ENCODE measurements at regions not wholly inside any gene's neighbourhood (a gene's known extent, or its start where the extent isn't known, plus 50 kb on each side); places are given as distances from the start of the nearest gene placed in this dataset.
A peak's percentile ranks its signal among the peaks of the same experiment; 100 is the strongest.
"Not testable (repeated sequence)": the region's sequence is repeated elsewhere in the genome, so short reads cannot be mapped to it uniquely, and the experiment has no call there.

DNA sequence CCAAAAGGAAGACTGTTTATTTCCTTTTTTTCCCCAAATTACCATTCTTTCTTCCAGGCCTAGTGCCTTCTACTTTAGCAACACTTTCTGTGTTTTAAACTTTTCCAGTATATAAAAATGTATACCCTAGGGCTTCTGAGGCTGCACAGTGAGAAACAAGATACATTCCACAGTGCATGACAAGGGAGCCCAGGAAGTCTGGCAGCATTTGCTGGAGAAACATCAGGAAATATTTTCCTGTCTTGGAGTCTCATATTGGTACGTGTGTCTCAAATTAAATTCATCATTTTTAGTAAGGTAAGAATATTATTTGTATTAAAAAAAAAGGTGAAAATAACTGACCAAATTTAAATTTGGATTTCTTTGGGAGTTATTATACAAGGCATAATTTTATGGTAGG lies 662.6 kb downstream of the RFPL4B start:
- H3K9me3 ChIP-seq (replicated peaks), result no peaks in the 10 kb centered on the region
- no peaks in the 10 kb centered on the region for H3K4me1 ChIP-seq (replicated peaks)
- H3K4me3 ChIP-seq, result no peak overlapping the region
- no peak for DNase-seq (ENCODE audit: low read depth in 1 of 2, low spot score in 2 of 2)
- H3K27me3 ChIP-seq (replicated peaks), result no peaks in the 10 kb centered on the region
- H3K36me3 ChIP-seq, result no peaks in the 10 kb centered on the region
- no peak overlapping the region for H3K27ac ChIP-seq

GRCh38 chr6:113010196-113010989 lies 663.3 kb downstream of the RFPL4B start:
- no peaks in the 10 kb centered on the region for H3K4me1 ChIP-seq (replicated peaks)
- no peak for DNase-seq (ENCODE audit: low read depth in 1 of 2, low spot score in 2 of 2)
- H3K4me3 ChIP-seq, result no peak overlapping the region
- H3K27me3 ChIP-seq (replicated peaks), result no peaks in the 10 kb centered on the region
- H3K9me3 ChIP-seq (replicated peaks), result no peaks in the 10 kb centered on the region
- H3K36me3 ChIP-seq, result no peaks in the 10 kb centered on the region
- H3K27ac ChIP-seq, result no peak overlapping the region

DNA sequence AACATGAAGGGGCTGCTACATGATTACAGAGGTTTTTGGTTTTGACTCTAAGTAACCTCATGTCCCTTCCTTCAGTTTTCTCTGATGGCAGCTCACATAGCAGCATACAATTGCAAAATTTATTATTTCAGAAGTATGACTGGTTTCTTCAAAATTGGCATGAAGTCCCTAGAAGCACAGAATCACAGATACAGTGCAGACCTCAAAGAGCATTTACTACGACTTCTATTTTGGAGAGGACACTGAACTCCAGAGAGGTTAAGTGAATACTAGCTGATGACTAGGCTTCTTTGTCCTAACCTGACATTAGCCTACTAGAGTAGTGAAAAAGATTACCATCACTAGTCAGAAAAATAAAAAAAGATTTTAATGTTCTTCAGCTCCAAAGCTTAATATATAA lies 664.3 kb downstream of the RFPL4B start:
- no peak for DNase-seq (ENCODE audit: low read depth in 1 of 2, low spot score in 2 of 2)

DNA sequence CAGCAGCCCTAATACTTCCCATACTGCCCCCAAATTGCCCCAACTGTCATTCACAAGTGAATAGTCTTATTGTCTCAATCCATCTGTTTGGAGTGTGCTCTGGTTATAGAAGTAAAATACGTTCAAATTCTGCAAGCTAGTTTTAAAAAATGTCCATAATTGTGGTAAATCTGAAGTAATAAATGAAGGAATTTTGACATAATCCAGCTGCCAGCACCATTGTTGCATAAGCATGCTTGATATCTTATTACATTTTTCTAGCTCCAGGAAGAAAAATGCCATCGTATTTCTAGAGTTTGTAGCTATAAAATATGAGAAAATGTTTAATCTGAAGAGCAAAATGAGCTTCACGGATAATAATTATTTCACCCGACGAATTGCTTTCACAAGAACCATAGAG lies 664.7 kb downstream of the RFPL4B start:
- Histone ChIP-seq H3K9me3 (replicated peaks) (no peaks in the 10 kb centered on the region), H3K27me3 (replicated peaks) (no peaks in the 10 kb centered on the region), H3K4me1 (replicated peaks) (no peaks in the 10 kb centered on the region), H3K27ac (no peak overlapping the region), H3K36me3 (no peaks in the 10 kb centered on the region), H3K4me3 (no peak overlapping the region)
- DNase-seq (ENCODE audit: low read depth in 1 of 2, low spot score in 2 of 2), result no peak

More for the DNA sequence above, 664.3 kb downstream of the RFPL4B start:
- no peaks in the 10 kb centered on the region for H3K36me3 ChIP-seq
- no peak overlapping the region for H3K27ac ChIP-seq
- H3K27me3 ChIP-seq (replicated peaks), result no peaks in the 10 kb centered on the region
- H3K9me3 ChIP-seq (replicated peaks), result no peaks in the 10 kb centered on the region
- no peak overlapping the region for H3K4me3 ChIP-seq
- H3K4me1 ChIP-seq (replicated peaks), result no peaks in the 10 kb centered on the region

GRCh38 chr6:113015249-113015648 lies 668.1 kb downstream of the RFPL4B start:
- no peak overlapping the region for H3K4me3 ChIP-seq
- H3K4me1 ChIP-seq (replicated peaks), result peaks cover 10% of the 10 kb centered on the region
- H3K9me3 ChIP-seq (replicated peaks), result no peaks in the 10 kb centered on the region
- no peak for DNase-seq (ENCODE audit: low read depth in 1 of 2, low spot score in 2 of 2)
- H3K27me3 ChIP-seq (replicated peaks), result no peaks in the 10 kb centered on the region
- no peak overlapping the region for H3K27ac ChIP-seq
- H3K36me3 ChIP-seq, result no peaks in the 10 kb centered on the region

- Histone ChIP-seq H3K27me3 (replicated peaks) (no peaks in the 10 kb centered on the region), H3K4me1 (replicated peaks) (peaks cover 10% of the 10 kb centered on the region), H3K9me3 (replicated peaks) (no peaks in the 10 kb centered on the region), H3K4me3 (no peak overlapping the region), H3K27ac (no peak overlapping the region), H3K36me3 (no peaks in the 10 kb centered on the region)
- DNase-seq (ENCODE audit: low read depth in 1 of 2, low spot score in 2 of 2), result no peak
These were observed 670.2 kb downstream of the RFPL4B start for GRCh38 chr6:113017353-113017752.

DNA sequence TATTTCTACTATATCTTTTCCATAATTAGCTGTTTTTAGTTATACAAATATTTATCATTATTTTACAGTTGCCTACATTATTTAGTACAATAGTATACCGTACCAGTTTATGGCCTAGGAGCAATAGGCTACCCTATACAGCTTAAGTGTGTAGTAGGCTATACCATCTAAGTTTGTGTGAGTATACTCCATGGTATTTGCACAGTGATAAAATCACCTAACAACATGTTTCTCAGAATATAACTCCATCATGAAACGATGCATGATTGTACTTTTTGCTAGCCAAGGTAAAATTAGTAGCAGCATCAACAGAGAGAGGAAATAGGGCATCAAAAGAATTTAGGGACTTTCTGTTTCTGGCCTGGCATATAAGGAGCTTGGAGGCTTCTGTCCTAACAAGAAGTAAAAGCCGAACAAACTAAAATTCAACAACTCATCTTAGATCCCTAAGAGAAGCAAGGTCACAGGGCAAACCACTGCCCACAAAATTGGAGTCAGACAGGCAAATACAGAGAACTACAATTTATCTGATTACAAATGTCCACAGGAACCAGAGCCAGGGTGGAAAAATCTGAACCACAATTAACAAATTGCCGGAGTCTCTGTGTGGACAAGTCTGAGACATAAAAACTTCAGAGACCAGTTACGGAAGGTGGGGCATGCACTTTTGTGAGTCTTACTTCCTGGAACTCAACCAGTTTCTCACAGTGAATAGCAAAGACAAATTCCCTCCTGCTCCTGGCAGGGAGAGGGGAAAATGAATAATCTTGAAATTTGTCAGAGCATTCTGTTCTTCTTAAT lies 671.4 kb downstream of the RFPL4B start:
- no peaks in the 10 kb centered on the region for H3K9me3 ChIP-seq (replicated peaks)
- H3K27ac ChIP-seq, result peak overlapping the region; percentile 20; the same call in 1 of the 2 replicates
- H3K27me3 ChIP-seq (replicated peaks), result no peaks in the 10 kb centered on the region
- no peaks in the 10 kb centered on the region for H3K36me3 ChIP-seq
- H3K4me1 ChIP-seq (replicated peaks), result peaks cover 10% of the 10 kb centered on the region
- DNase-seq (ENCODE audit: low read depth in 1 of 2, low spot score in 2 of 2), result peak in 1 of 2 experiments; percentile 31
- no peak overlapping the region for H3K4me3 ChIP-seq

DNA sequence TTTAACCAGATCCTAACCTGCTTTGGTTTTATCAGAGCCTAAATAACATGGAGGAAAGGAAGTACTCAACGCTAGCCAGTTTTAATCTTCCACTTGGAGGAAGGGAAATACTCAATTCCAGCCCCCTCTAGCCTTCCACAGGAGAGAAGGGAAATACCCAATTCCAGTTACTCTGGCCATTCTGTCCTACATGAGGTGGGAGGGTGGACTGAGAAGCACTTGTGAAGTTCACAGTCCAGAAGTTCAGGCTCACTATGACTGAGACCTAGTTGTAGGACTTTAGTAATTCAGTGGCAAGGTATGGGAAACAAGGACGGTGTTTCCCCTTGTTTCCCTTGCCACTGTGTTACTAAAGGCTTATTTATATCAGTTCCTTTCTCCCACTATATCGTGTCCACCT lies 672.0 kb downstream of the RFPL4B start:
- DNase-seq (ENCODE audit: low read depth in 1 of 2, low spot score in 2 of 2), result no peak
- H3K4me1 ChIP-seq (replicated peaks), result peaks cover 10% of the 10 kb centered on the region
- H3K36me3 ChIP-seq, result no peaks in the 10 kb centered on the region
- no peak overlapping the region for H3K4me3 ChIP-seq
- H3K27ac ChIP-seq, result peak overlapping the region; percentile 20; the same call in 1 of the 2 replicates
- no peaks in the 10 kb centered on the region for H3K27me3 ChIP-seq (replicated peaks)
- no peaks in the 10 kb centered on the region for H3K9me3 ChIP-seq (replicated peaks)

GRCh38 chr6:113027780-113028179 lies 680.6 kb downstream of the RFPL4B start:
- H3K27me3 ChIP-seq (replicated peaks), result no peaks in the 10 kb centered on the region
- DNase-seq (ENCODE audit: low read depth in 1 of 2, low spot score in 2 of 2), result no peak
- H3K4me3 ChIP-seq, result no peak overlapping the region
- no peaks in the 10 kb centered on the region for H3K36me3 ChIP-seq
- no peaks in the 10 kb centered on the region for H3K9me3 ChIP-seq (replicated peaks)
- H3K27ac ChIP-seq, result no peak overlapping the region
- no peaks in the 10 kb centered on the region for H3K4me1 ChIP-seq (replicated peaks)

DNA sequence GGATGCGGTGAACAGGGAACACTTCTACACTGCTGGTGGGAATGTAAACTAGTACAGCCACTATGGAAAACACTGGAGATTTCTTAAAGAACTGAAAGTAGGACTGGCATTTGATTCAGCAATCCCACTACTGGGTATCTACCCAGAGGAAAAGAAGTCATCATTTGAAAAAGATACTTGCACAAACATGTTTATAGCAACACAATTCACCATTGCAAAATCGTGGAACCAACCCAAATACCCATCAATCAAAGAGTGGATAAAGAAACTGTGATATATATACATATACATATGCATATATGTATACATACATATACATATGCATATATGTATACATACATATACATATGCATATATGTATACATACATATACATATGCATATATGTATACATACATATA lies 682.0 kb downstream of the RFPL4B start:
- H3K27me3 ChIP-seq (replicated peaks); DNase-seq (ENCODE audit: low read depth in 1 of 2, low spot score in 2 of 2); H3K9me3 ChIP-seq (replicated peaks); H3K4me3 ChIP-seq; H3K27ac ChIP-seq; H3K36me3 ChIP-seq; H3K4me1 ChIP-seq (replicated peaks): not testable (repeated sequence)

GRCh38 chr6:113031591-113032238 lies 684.6 kb downstream of the RFPL4B start:
- no peak overlapping the region for H3K4me3 ChIP-seq
- H3K36me3 ChIP-seq, result no peaks in the 10 kb centered on the region
- H3K27me3 ChIP-seq (replicated peaks), result no peaks in the 10 kb centered on the region
- no peaks in the 10 kb centered on the region for H3K4me1 ChIP-seq (replicated peaks)
- no peaks in the 10 kb centered on the region for H3K9me3 ChIP-seq (replicated peaks)
- H3K27ac ChIP-seq, result no peak overlapping the region
- DNase-seq (ENCODE audit: low read depth in 1 of 2, low spot score in 2 of 2), result no peak

- Histone ChIP-seq H3K27ac (no peak overlapping the region), H3K9me3 (replicated peaks) (no peaks in the 10 kb centered on the region), H3K4me1 (replicated peaks) (peaks cover 8% of the 10 kb centered on the region; the same call in 1 of the 2 replicates), H3K4me3 (no peak overlapping the region), H3K36me3 (no peaks in the 10 kb centered on the region), H3K27me3 (replicated peaks) (no peaks in the 10 kb centered on the region)
- no peak for DNase-seq (ENCODE audit: low read depth in 1 of 2, low spot score in 2 of 2)
These were observed 691.9 kb downstream of the RFPL4B start for GRCh38 chr6:113039005-113039404.

GRCh38 chr6:113047148-113047547 lies 700.0 kb downstream of the RFPL4B start:
- H3K4me3 ChIP-seq, result no peak overlapping the region
- no peaks in the 10 kb centered on the region for H3K9me3 ChIP-seq (replicated peaks)
- peak; percentile 73 to 93 for DNase-seq (ENCODE audit: low read depth in 1 of 2, low spot score in 2 of 2)
- peaks cover 56% of the 10 kb centered on the region for H3K4me1 ChIP-seq (replicated peaks)
- H3K36me3 ChIP-seq, result no peaks in the 10 kb centered on the region
- H3K27ac ChIP-seq, result peak overlapping the region; percentile 73
- no peaks in the 10 kb centered on the region for H3K27me3 ChIP-seq (replicated peaks)

DNA sequence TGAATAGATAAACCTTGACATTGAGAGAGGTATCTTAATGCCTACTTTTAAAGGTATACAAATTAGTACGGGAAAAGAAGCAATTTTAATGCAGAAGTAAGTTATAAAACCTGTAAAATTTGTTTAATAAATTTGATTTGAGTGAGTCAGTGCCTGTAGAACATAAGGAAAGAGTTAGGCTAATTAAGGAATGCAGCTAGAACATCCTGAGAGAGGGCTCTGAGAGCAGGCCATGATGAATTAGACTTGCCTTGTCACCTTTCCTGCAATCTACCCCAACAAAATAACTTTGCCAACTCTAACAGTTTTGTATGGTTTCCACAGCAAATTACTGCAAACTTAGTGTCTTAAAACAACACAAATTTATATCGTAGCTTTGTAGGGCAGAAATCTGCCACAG lies 700.8 kb downstream of the RFPL4B start:
- no peak overlapping the region for H3K4me3 ChIP-seq
- no peaks in the 10 kb centered on the region for H3K27me3 ChIP-seq (replicated peaks)
- peaks cover 56% of the 10 kb centered on the region for H3K4me1 ChIP-seq (replicated peaks)
- H3K9me3 ChIP-seq (replicated peaks), result no peaks in the 10 kb centered on the region
- H3K36me3 ChIP-seq, result no peaks in the 10 kb centered on the region
- peak in 1 of 2 experiments; percentile 57 for DNase-seq (ENCODE audit: low read depth in 1 of 2, low spot score in 2 of 2)
- H3K27ac ChIP-seq, result peak overlapping the region; percentile 73

All from SJSA1 (cell line).